ENCODE measurements at regions not wholly inside any gene's neighbourhood (a gene's known extent, or its start where the extent isn't known, plus 50 kb on each side); places are given as distances from the start of the nearest gene placed in this dataset.

DNA sequence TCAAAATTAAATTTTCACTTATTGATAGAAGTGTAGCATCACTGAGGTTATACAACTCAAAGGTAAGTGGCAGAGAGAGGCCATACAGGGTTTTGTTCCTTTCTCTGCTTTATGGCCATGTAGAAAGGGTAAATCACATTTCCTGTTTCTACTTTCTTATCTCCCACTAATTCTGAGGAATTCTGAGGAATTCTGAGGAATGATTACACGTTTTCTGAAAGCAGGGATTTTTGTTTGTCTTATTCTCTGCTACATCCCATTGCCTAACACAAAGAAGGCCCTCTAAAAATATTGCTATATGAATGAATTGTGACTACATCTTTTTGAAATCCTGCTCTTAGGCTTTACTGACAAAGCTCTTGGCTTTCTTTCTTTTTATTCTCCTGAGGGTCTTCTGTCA, 516.9 kb upstream of the ZNF608 start:
- DNase-seq = no peak

DNA sequence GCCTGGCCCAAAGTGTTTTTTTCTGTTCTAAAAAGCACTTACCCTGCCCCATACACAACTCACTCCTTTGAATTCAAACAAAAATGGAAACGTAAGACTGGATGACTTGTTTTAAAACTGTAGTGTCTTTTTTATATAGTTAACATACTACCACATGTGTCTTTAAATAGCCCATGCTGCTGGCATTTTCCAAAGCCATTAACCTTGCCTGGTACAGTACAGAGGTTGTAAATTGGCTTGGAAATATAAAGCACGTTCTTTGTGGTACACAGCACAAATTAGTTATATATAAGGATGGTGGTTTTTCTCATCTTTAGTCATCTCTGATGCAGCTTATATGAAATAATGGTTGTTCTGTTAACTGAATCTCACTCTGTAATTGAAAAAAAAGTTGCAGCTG, 519.7 kb upstream of the ZNF608 start:
- no peak for DNase-seq

DNA sequence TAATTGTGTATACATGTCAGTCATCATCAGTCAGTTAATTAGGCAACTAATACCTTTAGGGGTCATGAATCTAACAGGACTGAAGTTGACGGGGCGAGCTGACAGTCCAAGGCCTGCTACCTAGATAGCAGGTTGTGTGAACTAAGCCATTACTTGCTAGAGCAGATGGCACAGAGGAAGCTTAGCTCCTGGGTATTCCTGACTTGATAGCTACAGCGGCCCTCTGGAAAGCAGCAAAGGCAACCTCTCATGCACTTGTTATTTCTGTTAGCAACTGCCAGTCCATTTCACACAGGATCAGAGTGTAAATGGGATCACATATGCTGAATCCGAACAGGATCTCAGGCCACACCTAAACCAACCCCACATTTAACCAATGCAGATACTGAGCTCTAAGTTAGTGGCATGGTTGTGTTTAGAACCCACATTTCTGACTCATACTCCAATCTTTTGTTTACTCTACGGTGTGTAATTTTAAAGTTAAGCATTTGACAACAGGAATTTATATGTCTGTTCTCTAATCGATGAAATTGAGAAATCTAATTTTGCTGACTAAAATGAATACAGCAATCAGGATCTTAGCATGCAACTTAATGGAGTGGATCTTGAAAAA, 521.3 kb upstream of the ZNF608 start:
- DNase-seq = no peak

DNA sequence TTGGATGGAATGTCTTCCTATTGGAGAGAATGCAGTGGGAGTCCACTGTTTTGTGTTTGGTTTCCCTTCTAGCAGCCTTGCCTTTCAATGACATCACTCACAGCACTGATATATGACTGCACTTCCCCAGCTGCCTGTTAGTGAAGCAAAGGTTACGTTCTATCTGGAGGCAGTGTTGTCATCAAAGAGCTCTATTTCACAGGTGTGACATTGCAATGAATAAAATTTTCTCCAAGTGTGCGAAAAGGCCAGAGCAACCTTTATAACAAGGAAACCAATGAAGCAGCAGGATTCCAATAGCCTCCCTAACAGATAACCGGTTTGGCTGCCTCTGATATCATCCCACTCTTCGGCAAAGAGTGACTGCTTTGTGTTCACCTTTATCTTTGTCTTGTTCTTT, 523.5 kb upstream of the ZNF608 start:
- DNase-seq = no peak

GRCh38 chr5:125272357-125272756, 525.9 kb upstream of the ZNF608 start:
- no peak for DNase-seq

GRCh38 chr5:125274211-125274610, 527.8 kb upstream of the ZNF608 start:
- DNase-seq = no peak

GRCh38 chr5:125274938-125275724, 528.7 kb upstream of the ZNF608 start:
- no peak for DNase-seq

- no peak for DNase-seq
These were observed 529.3 kb upstream of the ZNF608 start for GRCh38 chr5:125275725-125276090.

DNA sequence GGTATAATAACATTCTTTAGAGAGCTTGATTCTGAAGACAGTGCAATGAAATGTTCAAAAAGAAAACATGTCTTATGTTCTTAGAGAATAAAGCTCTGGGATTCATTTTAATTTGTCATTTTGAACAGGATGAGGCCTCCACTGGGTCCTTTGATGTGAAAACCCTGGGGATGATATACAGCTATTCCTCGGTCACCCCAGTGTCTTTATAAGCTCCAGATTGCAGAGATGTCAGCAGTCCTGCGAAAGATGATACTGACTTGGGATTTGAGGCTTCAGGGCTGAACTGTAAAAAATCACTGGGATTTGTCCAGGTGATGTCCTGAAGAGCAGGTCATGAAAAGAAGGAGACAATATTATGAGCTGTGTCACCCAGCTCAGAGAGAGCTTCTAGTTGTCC, 529.7 kb upstream of the ZNF608 start:
- DNase-seq = no peak

DNA sequence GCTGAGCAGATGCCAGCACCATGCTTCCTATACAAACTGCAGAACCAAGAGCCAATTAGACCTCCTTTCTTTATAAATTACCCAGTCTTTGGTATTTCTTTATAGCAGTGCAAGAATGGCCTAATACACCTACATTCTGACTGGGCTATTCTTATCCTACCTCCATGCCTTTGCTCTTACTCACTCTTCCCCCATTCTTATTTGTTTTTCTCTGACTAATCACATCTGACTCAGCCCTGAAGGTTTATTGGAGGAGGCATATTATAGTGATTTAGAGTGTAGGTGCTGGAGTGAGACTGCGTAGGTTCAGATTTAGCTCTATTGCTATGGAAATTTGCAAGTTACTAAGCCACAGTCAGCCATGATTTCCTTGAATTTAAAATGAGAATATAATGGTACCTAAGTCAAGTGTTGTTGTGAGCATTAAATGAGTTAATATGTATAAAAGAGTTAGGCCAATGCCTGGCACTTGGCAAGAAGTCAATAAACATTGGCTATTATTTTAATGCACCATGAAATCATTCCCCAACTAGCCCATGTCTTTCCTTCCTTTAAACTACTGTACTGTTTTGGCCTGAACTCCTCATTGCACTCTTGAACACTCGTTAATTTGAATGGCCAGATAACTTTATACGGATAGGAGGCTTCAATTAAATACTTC, 531.2 kb upstream of the ZNF608 start:
- DNase-seq = no peak

DNA sequence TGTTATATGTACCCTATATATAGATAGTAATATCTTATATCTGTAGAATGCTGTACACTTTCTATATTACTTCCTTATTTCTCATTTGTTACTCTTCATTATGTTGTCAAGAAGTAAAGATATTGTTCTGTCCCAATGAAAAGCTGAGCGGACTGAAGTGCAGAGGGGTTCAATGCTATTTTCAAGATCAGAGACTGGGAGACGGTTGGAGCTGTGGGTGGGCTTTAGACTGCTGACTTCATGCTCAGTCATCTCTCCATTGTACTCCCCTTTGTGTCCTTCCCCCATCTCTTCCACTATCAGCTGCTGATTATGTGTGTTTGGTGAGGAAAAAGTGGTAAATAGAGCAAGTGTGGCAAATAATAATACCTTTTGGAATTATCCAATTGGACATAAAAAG, 532.3 kb upstream of the ZNF608 start:
- DNase-seq = no peak

GRCh38 chr5:125281667-125282066, 535.2 kb upstream of the ZNF608 start:
- no peak for DNase-seq

DNA sequence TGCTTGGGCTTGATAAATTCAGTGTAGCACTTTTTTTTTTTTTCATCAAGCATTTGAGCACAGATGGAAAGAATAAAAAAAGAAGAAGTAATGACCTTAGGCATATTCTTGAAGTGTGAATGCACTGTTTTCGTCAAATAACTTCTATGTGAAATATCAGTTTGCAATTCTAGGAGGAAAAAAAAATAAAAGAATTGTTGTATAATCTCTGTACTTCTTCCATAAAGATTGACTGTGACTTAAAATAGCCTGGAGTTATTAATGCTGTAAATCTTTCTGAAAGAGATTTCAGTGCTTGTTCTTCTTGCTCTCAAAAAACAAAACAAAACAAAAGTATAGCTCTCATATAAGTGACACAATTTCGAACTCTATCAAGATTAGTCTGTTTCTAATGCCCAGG, 536.9 kb upstream of the ZNF608 start:
- no peak for DNase-seq

DNA sequence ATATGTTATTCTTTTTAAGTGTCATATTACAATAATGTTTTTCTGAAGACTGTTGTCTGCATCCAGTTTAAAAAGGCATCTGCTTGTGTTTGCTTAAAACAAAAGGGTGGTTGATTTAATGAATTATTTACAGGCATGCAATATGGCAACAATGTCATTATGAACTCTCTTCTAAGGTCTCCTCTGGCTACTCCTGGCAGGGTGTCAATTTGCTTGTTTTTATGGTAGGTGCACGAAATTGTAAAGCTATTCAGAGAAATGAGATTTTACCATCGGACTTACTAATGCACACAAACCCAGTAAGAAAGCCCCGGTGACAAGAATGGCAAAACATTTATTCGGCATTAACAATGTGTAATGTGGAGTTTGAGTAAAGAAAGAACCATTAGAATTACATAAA, 539.8 kb upstream of the ZNF608 start:
- DNase-seq = no peak

DNA sequence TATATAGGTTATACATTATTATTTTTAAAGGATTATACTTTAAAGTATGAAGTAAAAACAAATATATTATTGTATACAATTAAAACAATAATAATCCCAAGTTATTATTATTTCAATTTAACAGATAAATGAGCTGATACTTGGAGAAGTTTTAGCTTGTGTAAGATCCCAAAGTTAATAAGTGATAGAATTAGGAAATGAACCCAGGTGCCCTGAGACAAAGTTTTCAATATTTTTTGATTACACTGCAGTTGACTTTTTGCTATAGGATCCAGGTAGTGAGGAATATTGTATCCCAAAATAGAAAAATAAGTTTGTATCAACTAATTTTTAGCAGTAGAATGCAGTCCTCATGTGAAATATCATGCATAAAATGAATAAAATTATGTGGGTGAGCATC, 543.2 kb upstream of the ZNF608 start:
- DNase-seq = no peak

- no peak for DNase-seq
These were observed 544.5 kb upstream of the ZNF608 start for GRCh38 chr5:125290935-125291334.

DNA sequence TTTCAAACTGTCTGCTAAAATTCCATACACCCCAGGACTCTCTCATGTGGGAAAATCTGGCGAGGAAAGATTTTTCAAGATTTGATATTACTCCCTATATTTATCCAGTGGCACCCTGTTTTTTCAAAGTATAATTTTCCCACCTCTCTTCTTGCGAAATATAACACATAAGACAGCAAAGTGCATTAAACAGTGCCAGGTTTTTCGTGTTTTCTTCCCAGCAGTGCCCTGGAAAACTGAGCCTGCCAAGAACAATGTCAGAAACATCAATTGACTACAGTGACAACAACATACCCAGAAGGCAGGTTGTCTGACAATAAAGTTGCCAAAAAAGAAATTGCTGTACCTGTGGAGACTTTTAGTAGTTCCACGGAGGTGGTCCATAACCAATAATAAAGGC, 545.0 kb upstream of the ZNF608 start:
- no peak for DNase-seq

GRCh38 chr5:125293223-125293622, 546.8 kb upstream of the ZNF608 start:
- no peak for DNase-seq

DNA sequence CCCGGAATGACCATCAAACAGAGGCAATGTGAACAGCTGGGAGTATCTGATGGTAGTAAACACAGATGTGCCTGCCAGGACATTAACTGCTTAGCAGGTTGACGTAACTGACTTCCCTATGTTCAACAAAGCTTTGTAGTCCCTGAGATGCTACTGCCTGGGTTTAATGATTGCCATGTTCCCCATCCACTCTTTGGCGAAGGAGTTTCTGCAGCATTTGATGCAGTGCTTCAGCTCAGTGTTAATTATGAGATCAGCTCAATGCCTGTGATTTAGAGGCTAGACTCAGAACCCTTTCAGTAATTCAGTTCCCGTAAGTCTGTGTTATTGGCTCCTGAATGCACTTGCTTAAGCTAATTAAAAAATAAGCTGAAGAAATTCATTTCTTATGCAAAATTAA, 547.3 kb upstream of the ZNF608 start:
- no peak for DNase-seq

GRCh38 chr5:125294844-125295243, 548.4 kb upstream of the ZNF608 start:
- DNase-seq = no peak

GRCh38 chr5:125295405-125295872, 549.0 kb upstream of the ZNF608 start:
- no peak for DNase-seq

DNA sequence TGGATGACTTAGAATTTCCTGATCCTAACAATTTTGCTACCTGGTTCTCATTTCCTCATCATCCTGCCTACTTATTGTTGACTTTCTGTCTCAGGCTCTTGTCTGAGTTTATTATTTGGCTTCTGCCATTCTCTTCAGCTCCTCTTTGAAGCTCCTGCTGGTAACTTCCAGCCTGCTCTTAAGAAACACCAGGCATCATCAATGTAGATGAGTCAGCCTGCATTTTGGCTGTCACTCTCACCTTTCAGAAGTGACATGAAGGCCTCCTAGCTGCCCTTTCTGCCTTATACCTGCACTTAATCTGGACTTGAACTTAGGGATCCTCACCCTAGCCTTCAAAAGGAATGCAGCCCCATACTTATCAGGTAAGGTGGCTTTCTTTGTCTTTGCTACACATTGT, 551.8 kb upstream of the ZNF608 start:
- DNase-seq = no peak

DNA sequence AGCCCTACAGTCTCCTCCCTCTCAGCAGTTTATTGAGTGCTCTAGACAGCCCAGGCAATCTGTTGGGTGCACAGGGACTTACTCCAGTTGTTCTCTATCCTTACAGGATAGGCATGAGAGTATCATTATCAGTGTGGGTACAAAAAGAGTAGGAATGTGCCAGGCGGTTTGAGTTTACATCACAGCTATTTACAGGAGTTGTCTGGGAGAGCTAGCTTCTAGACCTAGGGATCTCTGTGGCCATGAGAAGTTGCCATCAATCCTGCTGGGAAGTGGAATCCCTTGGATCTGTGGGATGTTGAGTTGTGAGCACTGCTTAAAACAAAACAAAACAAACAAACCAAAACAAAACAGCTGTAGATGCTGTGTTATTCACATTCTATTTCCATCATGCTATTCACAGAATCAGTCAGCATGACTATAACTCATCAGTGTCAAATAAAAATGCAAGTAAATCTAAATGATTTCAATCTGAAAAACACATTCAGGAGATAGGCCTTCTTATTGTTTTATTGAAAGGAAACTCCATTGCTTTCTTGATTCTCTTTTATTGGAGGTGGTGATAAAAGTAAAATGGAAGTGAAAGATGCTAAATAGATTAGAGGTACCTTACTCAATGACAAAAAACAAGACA, 552.4 kb upstream of the ZNF608 start:
- DNase-seq = no peak

- DNase-seq = no peak
These were observed 555.3 kb upstream of the ZNF608 start for GRCh38 chr5:125301711-125302110.
